Esophagus squamous epithelium (tissue), 5 donors: ENCODE measurements at regions not wholly inside any gene's neighbourhood (a gene's known extent, or its start where the extent isn't known, plus 50 kb on each side); places are given as distances from the start of the nearest gene placed in this dataset.

Source experiments
- DNase-seq: peaks from one replicate; lab custom pipeline; 2025; lab: John Stamatoyannopoulos, UW
- H3K27ac ChIP-seq, 4 donors: fragments of 200-600 bp; sonication (generic); one replicate each; pipeline ENCODE4 v1.5.1; 2016 to 2019; ENCODE audit warnings: mild to moderate bottlenecking in 1 of 4
- H3K27me3 ChIP-seq, 4 donors: fragments of 200-600 bp; sonication (generic); 1 replicate in 3 of 4; 2 replicates in 1 of 4; pipeline versions ENCODE4 v1.5.1 to v1.6.0; 2017 to 2021; ENCODE audit warnings: antibody characterized with exemption in 1 of 4
- H3K36me3 ChIP-seq, 3 donors: fragments of 200-600 bp; sonication (generic); one replicate each; pipeline ENCODE4 v1.5.1; 2016 to 2019
- H3K4me1 ChIP-seq, 3 donors: fragments of 200-600 bp; sonication (generic); one replicate each; pipeline ENCODE4 v1.5.1; 2017 to 2019
- H3K4me3 ChIP-seq, 4 donors: fragments of 200-600 bp; sonication (generic); 1 replicate in 3 of 4; 2 replicates in 1 of 4; pipeline ENCODE4 v1.5.1; 2016 to 2019; ENCODE audit warnings: mild to moderate bottlenecking in 2 of 4, moderate library complexity in 1 of 4
- H3K9me3 ChIP-seq, 3 donors: fragments of 200-600 bp; sonication (generic); one replicate each; pipeline ENCODE4 v1.5.1; 2016 to 2019
- CTCF ChIP-seq, 6 experiments: fragments of 450-650 bp in 4 of 6; fragments of 200-600 bp in 2 of 6; sonication (generic) in 2 of 6; IDR thresholded peaks; one replicate each; pipeline ENCODE4 v1.5.1; 2016 to 2019; ENCODE audit warnings: antibody characterized with exemption in 6 of 6, mild to moderate bottlenecking in 4 of 6, moderate library complexity in 4 of 6
- POLR2A ChIP-seq, 4 donors: fragments of 450-650 bp; IDR thresholded peaks; one replicate each; pipeline ENCODE4 v1.6.1; 2017; ENCODE audit warnings: antibody characterized with exemption in 4 of 4, mild to moderate bottlenecking in 4 of 4, moderate library complexity in 3 of 4
- WGBS, 2 donors: methylation state at CpG; one replicate each; pipeline ENCODE4 v1.1.5; 2018; 5-methylcytosine and 5-hydroxymethylcytosine counted together
- intact Hi-C: fragments of 100-400 bp; cut with DNase I; formaldehyde crosslinking; loops from one replicate; pipeline ENCODE4 v1.15.0; 2022
- donor health status: DM: yes; HTN: yes; CAD: no.

- no peak for DNase-seq
- no peak overlapping the region for H3K27ac ChIP-seq
- intact Hi-C loops: no loop called here
- 68 to 72% methylated on average over 14 of the region's 14 CpGs for WGBS, 2 donors
- no peaks in the 10 kb centered on the region for H3K36me3 ChIP-seq
- TF ChIP-seq POLR2A (IDR thresholded peaks at IDR 0.05): no peak
- no peak for TF ChIP-seq CTCF (IDR thresholded peaks at IDR 0.05)
- peaks cover 0 to 52% (median 0%) of the 10 kb centered on the region in 4 donors for H3K27me3 ChIP-seq
- no peak overlapping the region for H3K4me3 ChIP-seq
- no peaks in the 10 kb centered on the region for H3K9me3 ChIP-seq
- H3K4me1 ChIP-seq: no peaks in the 10 kb centered on the region
Observed at GRCh38 chr9:126261584-126262356, 64.9 kb upstream of the MVB12B start.

GRCh38 chr9:126262738-126263137, 63.9 kb upstream of the MVB12B start:
- peaks cover 0 to 62% (median 0%) of the 10 kb centered on the region in 4 donors for H3K27me3 ChIP-seq

GRCh38 chr9:126270556-126270955, 56.1 kb upstream of the MVB12B start:
- DNase-seq: no peak
- intact Hi-C loops: no loop called here
- Histone ChIP-seq H3K4me3 (no peak overlapping the region), H3K27ac (no peak overlapping the region), H3K27me3 (peaks cover 0 to 47% (median 0%) of the 10 kb centered on the region in 4 donors), H3K36me3 (no peaks in the 10 kb centered on the region), H3K9me3 (no peaks in the 10 kb centered on the region), H3K4me1 (no peaks in the 10 kb centered on the region)
- TF ChIP-seq CTCF (IDR thresholded peaks at IDR 0.05) (no peak), POLR2A (IDR thresholded peaks at IDR 0.05) (no peak)
- 25 to 47% methylated on average over 1 of the region's 1 CpG for WGBS, 2 donors

More at GRCh38 chr9:126262738-126263137, 63.9 kb upstream of the MVB12B start:
- H3K36me3 ChIP-seq: no peaks in the 10 kb centered on the region
- no peak for DNase-seq
- intact Hi-C loops: no loop called here
- no peak overlapping the region for H3K27ac ChIP-seq
- H3K9me3 ChIP-seq: no peaks in the 10 kb centered on the region
- H3K4me3 ChIP-seq: no peak overlapping the region
- H3K4me1 ChIP-seq: no peaks in the 10 kb centered on the region
- TF ChIP-seq CTCF (IDR thresholded peaks at IDR 0.05) (no peak), POLR2A (IDR thresholded peaks at IDR 0.05) (no peak)

DNA sequence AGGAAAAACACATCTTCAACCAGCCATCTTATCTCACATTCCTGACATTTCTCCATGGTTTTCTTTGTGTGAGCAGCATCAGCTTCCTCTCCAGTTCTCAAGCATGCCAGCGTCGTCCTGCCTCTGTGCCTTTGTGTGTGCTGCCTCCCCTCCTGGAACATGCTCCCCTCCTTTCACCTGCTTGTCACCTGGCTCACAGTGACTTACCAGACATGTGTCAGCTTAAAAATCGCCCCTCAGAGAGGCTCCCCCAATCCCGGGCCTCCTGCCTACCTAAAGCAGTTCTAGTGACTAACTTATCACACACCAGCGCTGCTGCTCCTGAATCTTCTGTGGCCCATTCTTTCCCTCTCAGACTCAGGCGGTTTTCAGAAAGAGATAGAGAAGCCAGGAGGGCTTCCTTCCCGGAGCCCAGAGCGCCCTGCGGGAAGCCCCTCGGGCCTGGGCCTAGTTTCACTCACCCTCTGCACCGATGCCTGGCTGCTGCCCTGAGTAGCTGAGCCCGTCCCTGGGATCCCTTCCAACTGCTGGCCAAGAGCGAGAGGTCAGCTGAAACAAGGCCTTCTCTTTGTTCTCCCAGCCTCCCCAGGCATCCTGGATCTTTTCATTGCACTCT, 51.1 kb upstream of the MVB12B start:
- intact Hi-C loops: no loop called here
- no peak for DNase-seq
- WGBS, 2 donors: 65 to 87% methylated on average over 12 to 13 of the region's 13 CpGs
- H3K4me3 ChIP-seq: no peak overlapping the region
- peaks cover 0 to 36% (median 0%) of the 10 kb centered on the region in 4 donors for H3K27me3 ChIP-seq
- H3K9me3 ChIP-seq: peaks cover 0 to 4% (median 0%) of the 10 kb centered on the region in 3 donors
- H3K4me1 ChIP-seq: no peaks in the 10 kb centered on the region
- no peak for TF ChIP-seq POLR2A (IDR thresholded peaks at IDR 0.05)
- no peak for TF ChIP-seq CTCF (IDR thresholded peaks at IDR 0.05)
- no peaks in the 10 kb centered on the region for H3K36me3 ChIP-seq
- no peak overlapping the region for H3K27ac ChIP-seq

DNA sequence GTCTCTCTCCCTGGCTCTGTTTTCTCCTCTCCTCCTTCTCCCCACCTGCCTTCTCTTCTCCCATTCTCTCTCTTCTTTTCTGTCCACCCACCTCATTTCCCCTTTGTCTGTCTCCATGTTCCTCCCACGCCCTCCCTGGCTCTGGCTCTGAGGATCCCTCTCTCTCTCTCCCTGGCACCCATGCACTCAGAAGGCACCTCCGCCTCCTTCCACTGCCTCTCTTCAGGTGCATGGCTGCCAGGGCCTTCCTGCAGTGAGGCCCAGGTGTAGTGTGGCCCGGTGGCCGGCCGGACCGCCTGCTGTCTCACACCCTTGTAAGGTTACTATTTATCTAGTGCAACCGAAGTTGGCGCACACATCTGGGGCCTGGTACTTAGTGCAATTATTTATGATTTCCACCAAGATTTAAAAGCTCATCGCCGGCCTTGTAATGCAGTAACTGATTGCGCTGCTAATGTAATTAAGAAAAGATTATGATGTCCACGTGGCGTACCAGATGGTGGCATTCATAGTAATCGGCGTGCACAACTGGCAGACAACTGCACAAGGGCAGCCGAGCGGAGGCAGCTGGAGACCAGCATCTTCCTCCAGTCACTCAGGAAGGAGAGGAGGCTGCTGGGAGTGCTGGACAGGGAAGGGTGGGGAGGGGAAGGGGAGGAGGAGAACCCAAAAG, 50.4 kb upstream of the MVB12B start:
- H3K4me3 ChIP-seq: no peak overlapping the region
- no peaks in the 10 kb centered on the region for H3K36me3 ChIP-seq
- 95% methylated on average over 11 to 16 of the region's 17 CpGs for WGBS, 2 donors
- no peaks in the 10 kb centered on the region for H3K4me1 ChIP-seq
- H3K9me3 ChIP-seq: peaks cover 0 to 4% (median 0%) of the 10 kb centered on the region in 3 donors
- peaks cover 0 to 36% (median 0%) of the 10 kb centered on the region in 4 donors for H3K27me3 ChIP-seq
- DNase-seq: no peak
- H3K27ac ChIP-seq: no peak overlapping the region
- TF ChIP-seq CTCF (IDR thresholded peaks at IDR 0.05) (no peak), POLR2A (IDR thresholded peaks at IDR 0.05) (no peak)
- intact Hi-C loops: no loop called here
